ENCODE measurements at regions not wholly inside any gene's neighbourhood (a gene's known extent, or its start where the extent isn't known, plus 50 kb on each side); places are given as distances from the start of the nearest gene placed in this dataset.

GRCh38 chr7:157076466-157076865 is 62.3 kb upstream of the UBE3C start:
- DNase-seq (ENCODE audit: low spot score): no peak
- TF ChIP-seq, protein P1, sequence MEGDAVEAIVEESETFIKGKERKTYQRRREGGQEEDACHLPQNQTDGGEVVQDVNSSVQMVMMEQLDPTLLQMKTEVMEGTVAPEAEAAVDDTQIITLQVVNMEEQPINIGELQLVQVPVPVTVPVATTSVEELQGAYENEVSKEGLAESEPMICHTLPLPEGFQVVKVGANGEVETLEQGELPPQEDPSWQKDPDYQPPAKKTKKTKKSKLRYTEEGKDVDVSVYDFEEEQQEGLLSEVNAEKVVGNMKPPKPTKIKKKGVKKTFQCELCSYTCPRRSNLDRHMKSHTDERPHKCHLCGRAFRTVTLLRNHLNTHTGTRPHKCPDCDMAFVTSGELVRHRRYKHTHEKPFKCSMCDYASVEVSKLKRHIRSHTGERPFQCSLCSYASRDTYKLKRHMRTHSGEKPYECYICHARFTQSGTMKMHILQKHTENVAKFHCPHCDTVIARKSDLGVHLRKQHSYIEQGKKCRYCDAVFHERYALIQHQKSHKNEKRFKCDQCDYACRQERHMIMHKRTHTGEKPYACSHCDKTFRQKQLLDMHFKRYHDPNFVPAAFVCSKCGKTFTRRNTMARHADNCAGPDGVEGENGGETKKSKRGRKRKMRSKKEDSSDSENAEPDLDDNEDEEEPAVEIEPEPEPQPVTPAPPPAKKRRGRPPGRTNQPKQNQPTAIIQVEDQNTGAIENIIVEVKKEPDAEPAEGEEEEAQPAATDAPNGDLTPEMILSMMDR (IDR thresholded peaks at IDR 0.05; ENCODE audit: unreplicated experiment): no peak
- Mint-ChIP-seq H3K27ac (ENCODE audit: unreplicated experiment) (no peak overlapping the region), H3K27me3 (ENCODE audit: unreplicated experiment) (peaks cover 10% of the 10 kb centered on the region), H3K4me3 (ENCODE audit: unreplicated experiment) (no peak overlapping the region), H3K4me1 (ENCODE audit: unreplicated experiment) (peaks cover 6% of the 10 kb centered on the region), H3K36me3 (ENCODE audit: low read depth, unreplicated experiment) (no peaks in the 10 kb centered on the region), H3K9me3 (ENCODE audit: unreplicated experiment) (no peaks in the 10 kb centered on the region)

DNA sequence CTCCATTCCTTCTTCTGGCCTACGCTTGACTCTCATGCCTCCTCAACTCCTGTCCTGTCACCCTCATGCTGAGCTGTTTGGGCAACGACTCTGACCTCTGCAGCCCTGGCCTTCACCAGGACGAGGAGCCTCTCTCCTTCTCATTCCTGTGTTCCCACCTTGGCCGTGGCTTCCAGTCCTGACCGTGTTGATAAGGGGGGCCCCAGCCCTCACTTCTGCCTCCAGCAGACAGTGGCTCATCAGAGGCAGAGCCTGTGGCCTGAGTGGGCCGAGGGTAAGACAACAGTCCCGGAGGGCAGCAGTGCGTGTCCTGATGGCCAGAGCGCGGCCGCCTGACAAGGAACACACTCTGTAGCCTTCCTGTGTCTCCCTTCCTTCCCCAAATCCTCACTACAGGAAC is 61.7 kb upstream of the UBE3C start:
- no peaks in the 10 kb centered on the region for H3K9me3 Mint-ChIP-seq (ENCODE audit: unreplicated experiment)
- no peak for DNase-seq (ENCODE audit: low spot score)
- no peak overlapping the region for H3K27ac Mint-ChIP-seq (ENCODE audit: unreplicated experiment)
- H3K36me3 Mint-ChIP-seq (ENCODE audit: low read depth, unreplicated experiment): no peaks in the 10 kb centered on the region
- TF ChIP-seq, protein P1 (IDR thresholded peaks at IDR 0.05; ENCODE audit: unreplicated experiment): no peak
- H3K4me3 Mint-ChIP-seq (ENCODE audit: unreplicated experiment): no peak overlapping the region
- peaks cover 6% of the 10 kb centered on the region for H3K4me1 Mint-ChIP-seq (ENCODE audit: unreplicated experiment)
- peaks cover 10% of the 10 kb centered on the region for H3K27me3 Mint-ChIP-seq (ENCODE audit: unreplicated experiment)

DNA sequence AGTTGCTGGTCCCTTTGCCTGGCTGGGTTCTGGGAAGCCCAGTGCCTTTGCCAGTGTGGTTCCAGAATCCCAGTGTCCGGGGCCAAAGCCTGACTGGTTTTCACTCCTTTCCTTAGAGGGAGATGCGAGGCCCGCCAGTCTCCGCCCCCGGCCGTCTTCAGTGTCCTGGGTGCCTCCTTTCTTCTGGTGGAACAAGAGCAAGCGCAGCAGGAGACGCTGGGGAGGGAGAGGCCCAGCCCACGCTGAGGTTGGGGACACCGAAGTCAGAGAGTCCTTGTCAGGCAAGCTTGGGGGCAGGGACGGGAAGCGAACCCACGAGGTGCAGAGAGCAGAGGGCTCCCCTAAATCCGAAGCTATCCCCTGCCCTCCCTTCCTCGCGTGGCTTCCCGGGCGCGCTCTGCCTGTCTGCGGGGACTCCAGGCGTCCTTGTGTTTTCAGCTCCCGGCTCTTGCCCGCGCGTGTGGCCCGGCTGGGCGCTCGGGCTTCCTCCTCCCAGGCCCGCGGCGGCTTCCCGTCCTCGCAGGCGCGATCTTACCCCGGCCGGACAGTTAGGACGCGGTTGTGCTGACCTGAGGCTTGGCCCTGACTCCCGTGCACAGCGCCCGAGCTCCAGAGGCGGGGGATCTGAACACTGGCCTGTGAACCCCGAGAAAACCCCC is 60.6 kb upstream of the UBE3C start:
- DNase-seq (ENCODE audit: low spot score): peak; percentile 54
- no peak overlapping the region for H3K4me3 Mint-ChIP-seq (ENCODE audit: unreplicated experiment)
- TF ChIP-seq, protein P1 (IDR thresholded peaks at IDR 0.05; ENCODE audit: unreplicated experiment): no peak

GRCh38 chr7:157079116-157079515 is 59.6 kb upstream of the UBE3C start:
- Mint-ChIP-seq H3K36me3 (ENCODE audit: low read depth, unreplicated experiment) (peaks cover 5% of the 10 kb centered on the region), H3K27ac (ENCODE audit: unreplicated experiment) (no peak overlapping the region), H3K27me3 (ENCODE audit: unreplicated experiment) (peaks cover 11% of the 10 kb centered on the region), H3K4me3 (ENCODE audit: unreplicated experiment) (no peak overlapping the region), H3K4me1 (ENCODE audit: unreplicated experiment) (peaks cover 6% of the 10 kb centered on the region), H3K9me3 (ENCODE audit: unreplicated experiment) (peaks cover 6% of the 10 kb centered on the region)
- TF ChIP-seq, protein P1 (IDR thresholded peaks at IDR 0.05; ENCODE audit: unreplicated experiment): no peak
- no peak for DNase-seq (ENCODE audit: low spot score)

More for the DNA sequence above, 60.6 kb upstream of the UBE3C start:
- peaks cover 8% of the 10 kb centered on the region for H3K27me3 Mint-ChIP-seq (ENCODE audit: unreplicated experiment)
- peaks cover 2% of the 10 kb centered on the region for H3K36me3 Mint-ChIP-seq (ENCODE audit: low read depth, unreplicated experiment)
- peaks cover 3% of the 10 kb centered on the region for H3K9me3 Mint-ChIP-seq (ENCODE audit: unreplicated experiment)
- no peak overlapping the region for H3K27ac Mint-ChIP-seq (ENCODE audit: unreplicated experiment)
- H3K4me1 Mint-ChIP-seq (ENCODE audit: unreplicated experiment): peaks cover 6% of the 10 kb centered on the region

GRCh38 chr7:157080111-157080730 is 58.5 kb upstream of the UBE3C start:
- Mint-ChIP-seq H3K27ac (ENCODE audit: unreplicated experiment) (no peak overlapping the region), H3K9me3 (ENCODE audit: unreplicated experiment) (peaks cover 9% of the 10 kb centered on the region), H3K27me3 (ENCODE audit: unreplicated experiment) (peaks cover 7% of the 10 kb centered on the region), H3K36me3 (ENCODE audit: low read depth, unreplicated experiment) (peaks cover 7% of the 10 kb centered on the region), H3K4me3 (ENCODE audit: unreplicated experiment) (no peak overlapping the region), H3K4me1 (ENCODE audit: unreplicated experiment) (peaks cover 6% of the 10 kb centered on the region)
- DNase-seq (ENCODE audit: low spot score): no peak
- TF ChIP-seq, protein P1 (IDR thresholded peaks at IDR 0.05; ENCODE audit: unreplicated experiment): no peak

All from endothelial cell (in vitro differentiated cells).